GM12872 (cell line): ENCODE measurements at regions not wholly inside any gene's neighbourhood (a gene's known extent, or its start where the extent isn't known, plus 50 kb on each side); places are given as distances from the start of the nearest gene placed in this dataset.

Experiments used
- CTCF ChIP-seq: IDR thresholded peaks from 3 replicates; pipeline ENCODE4 v1.5.1; 2011; ENCODE audit warnings: low read depth, mild to moderate bottlenecking, low read length, moderate library complexity; ENCODE audit not compliant: insufficient read depth

GRCh38 chr12:77308056-77308455, 242.7 kb upstream of the E2F7 start:
- TF ChIP-seq CTCF, result no peak

GRCh38 chr12:77300811-77301210, 235.4 kb upstream of the E2F7 start:
- TF ChIP-seq CTCF, result no peak

- no peak for TF ChIP-seq CTCF
Measured at GRCh38 chr12:77299910-77300669, 234.7 kb upstream of the E2F7 start.

GRCh38 chr12:77299001-77299400, 233.6 kb upstream of the E2F7 start:
- TF ChIP-seq CTCF, result no peak

- TF ChIP-seq CTCF, result no peak
Measured at GRCh38 chr12:77294016-77294415, 228.6 kb upstream of the E2F7 start.

GRCh38 chr12:77274926-77275325, 209.6 kb upstream of the E2F7 start:
- no peak for TF ChIP-seq CTCF

GRCh38 chr12:77273898-77274297, 208.5 kb upstream of the E2F7 start:
- TF ChIP-seq CTCF, result no peak
